Activated naive CD8-positive, alpha-beta T cell treated with anti-CD3 and anti-CD28 coated beads, Interleukin-2, amount 50 U/mL, for 24 hours (primary cell): ENCODE measurements at regions not wholly inside any gene's neighbourhood (a gene's known extent, or its start where the extent isn't known, plus 50 kb on each side); places are given as distances from the start of the nearest gene placed in this dataset.

Source experiments
- ATAC-seq: fragments of 150-1000 bp; cut with Tn5 transposase; one replicate; pipeline ENCODE4 v1.10.0; 2021
- DNase-seq: peaks from one replicate; pipeline ENCODE4 v3.0.0; 2021
- H3K27ac Mint-ChIP-seq: one replicate; pipeline ENCODE4 v1.8.0; 2021; ENCODE audit warnings: mild to moderate bottlenecking, mixed read lengths
- H3K27me3 Mint-ChIP-seq: one replicate; pipeline ENCODE4 v1.8.0; 2021; ENCODE audit warnings: mixed read lengths
- H3K36me3 Mint-ChIP-seq: one replicate; pipeline ENCODE4 v1.8.0; 2021; ENCODE audit warnings: low read depth, mixed read lengths
- H3K4me1 Mint-ChIP-seq: one replicate; pipeline ENCODE4 v1.8.0; 2021; ENCODE audit warnings: mixed read lengths
- H3K4me3 Mint-ChIP-seq: one replicate; pipeline ENCODE4 v1.8.0; 2021; ENCODE audit warnings: mild to moderate bottlenecking, moderate library complexity, mixed read lengths
- H3K9me3 Mint-ChIP-seq: one replicate; pipeline ENCODE4 v1.8.0; 2021; ENCODE audit warnings: mixed read lengths

DNA sequence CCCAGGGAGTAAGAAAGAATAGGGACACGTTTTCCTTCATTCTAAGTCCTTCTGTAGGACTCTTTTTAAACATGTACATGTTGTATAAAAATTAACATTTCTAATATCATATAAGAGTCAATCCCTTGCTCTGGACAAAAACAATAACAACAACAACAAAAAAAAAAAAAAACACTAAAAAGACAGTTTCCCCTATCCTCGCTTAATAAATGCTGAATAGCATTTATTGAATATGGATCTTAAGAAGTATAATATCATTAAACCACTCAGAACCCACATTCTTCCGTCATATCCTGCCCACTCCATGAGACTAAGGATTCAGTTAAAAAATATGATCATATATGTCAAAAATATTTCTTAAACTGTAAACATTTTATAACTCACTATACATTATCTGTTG is 145.1 kb downstream of the AQP9 start:
- Mint-ChIP-seq H3K27ac (no peak overlapping the region), H3K36me3 (no peaks in the 10 kb centered on the region), H3K27me3 (peaks cover 4% of the 10 kb centered on the region), H3K4me1 (peaks cover 15% of the 10 kb centered on the region), H3K4me3 (no peak overlapping the region), H3K9me3 (no peaks in the 10 kb centered on the region)
- DNase-seq: no peak
- ATAC-seq: no peak

DNA sequence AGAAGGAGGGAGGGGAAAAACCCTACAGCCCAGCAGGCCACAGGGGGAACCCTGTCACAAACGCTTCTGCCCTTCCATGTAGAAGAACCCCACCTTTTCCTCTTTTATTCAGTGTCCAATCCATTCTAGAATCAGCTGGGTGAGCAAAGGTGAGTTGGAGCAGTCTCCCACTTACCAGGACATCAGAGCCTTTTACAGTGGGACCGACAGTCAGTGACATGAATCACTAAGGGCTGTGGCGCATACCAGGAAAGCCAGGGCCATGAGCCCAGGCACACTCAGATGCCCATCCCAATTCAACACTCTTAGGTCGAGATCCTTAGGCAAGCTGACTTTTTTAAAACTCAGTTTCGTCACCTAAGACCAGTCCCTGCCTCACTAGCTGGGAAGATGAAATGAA is 146.1 kb downstream of the AQP9 start:
- Mint-ChIP-seq H3K27ac (no peak overlapping the region), H3K36me3 (no peaks in the 10 kb centered on the region), H3K9me3 (no peaks in the 10 kb centered on the region), H3K4me3 (no peak overlapping the region), H3K4me1 (peaks cover 15% of the 10 kb centered on the region), H3K27me3 (peaks cover 4% of the 10 kb centered on the region)
- DNase-seq (no peak), ATAC-seq (no peak)

- Mint-ChIP-seq H3K9me3 (no peaks in the 10 kb centered on the region), H3K27me3 (peaks cover 4% of the 10 kb centered on the region), H3K27ac (no peak overlapping the region), H3K4me1 (peaks cover 15% of the 10 kb centered on the region), H3K4me3 (no peak overlapping the region), H3K36me3 (no peaks in the 10 kb centered on the region)
- ATAC-seq (no peak), DNase-seq (no peak)
These were observed 146.4 kb upstream of the LIPC start for GRCh38 chr15:58285212-58285920.

DNA sequence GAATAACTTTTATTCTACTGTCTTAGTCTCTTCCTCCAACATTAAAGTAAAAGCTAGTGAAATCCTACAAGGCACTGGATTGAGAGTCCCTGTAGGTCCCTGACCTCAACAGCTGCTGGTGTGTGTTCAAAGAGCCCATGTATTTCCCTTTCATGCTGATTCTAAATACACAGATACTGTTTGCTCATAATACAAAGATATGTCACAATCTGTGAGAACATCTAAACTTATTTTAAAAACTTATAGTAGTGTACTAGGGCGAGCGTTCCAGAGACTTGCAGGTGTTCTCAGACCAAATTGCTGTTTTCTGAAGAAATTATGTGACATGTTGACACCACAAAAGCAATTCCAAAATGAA is 145.9 kb upstream of the LIPC start:
- ATAC-seq (no peak), DNase-seq (no peak)
- Mint-ChIP-seq H3K27me3 (peaks cover 4% of the 10 kb centered on the region), H3K9me3 (no peaks in the 10 kb centered on the region), H3K27ac (no peak overlapping the region), H3K36me3 (no peaks in the 10 kb centered on the region), H3K4me3 (no peak overlapping the region), H3K4me1 (peaks cover 19% of the 10 kb centered on the region)

GRCh38 chr15:58286523-58286922 is 145.3 kb upstream of the LIPC start:
- Mint-ChIP-seq H3K27ac (no peak overlapping the region), H3K36me3 (no peaks in the 10 kb centered on the region), H3K27me3 (peaks cover under 1% of the 10 kb centered on the region), H3K4me1 (peaks cover 23% of the 10 kb centered on the region), H3K4me3 (no peak overlapping the region), H3K9me3 (no peaks in the 10 kb centered on the region)
- DNase-seq (no peak), ATAC-seq (no peak)

- peaks cover 36% of the 10 kb centered on the region for H3K4me1 Mint-ChIP-seq
- H3K9me3 Mint-ChIP-seq: no peaks in the 10 kb centered on the region
- no peak overlapping the region for H3K4me3 Mint-ChIP-seq
- ATAC-seq (no peak), DNase-seq (no peak)
- no peaks in the 10 kb centered on the region for H3K27me3 Mint-ChIP-seq
- no peak overlapping the region for H3K27ac Mint-ChIP-seq
- no peaks in the 10 kb centered on the region for H3K36me3 Mint-ChIP-seq
These were observed 143.9 kb upstream of the LIPC start for GRCh38 chr15:58287891-58288290.

DNA sequence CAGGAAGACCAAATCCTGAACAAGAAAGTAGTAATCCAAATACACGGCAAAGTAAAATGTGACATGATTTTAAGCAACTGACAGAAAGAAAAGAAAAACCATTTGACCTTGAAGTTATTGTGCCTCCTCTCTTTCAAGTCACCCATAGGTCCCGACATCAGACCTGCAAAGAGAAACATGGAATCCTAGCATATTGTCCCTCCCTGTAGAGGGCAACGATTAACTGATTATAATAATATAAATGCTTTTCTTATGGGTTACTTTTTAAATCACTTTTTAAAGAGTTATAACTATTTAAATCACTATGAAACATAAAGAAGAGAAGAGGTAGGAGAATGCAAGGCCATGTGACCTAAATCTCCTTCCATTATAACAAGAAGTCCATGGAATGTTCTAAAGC is 143.2 kb upstream of the LIPC start:
- no peak for ATAC-seq
- Mint-ChIP-seq H3K4me3 (no peak overlapping the region), H3K27ac (no peak overlapping the region), H3K36me3 (no peaks in the 10 kb centered on the region), H3K9me3 (no peaks in the 10 kb centered on the region), H3K27me3 (no peaks in the 10 kb centered on the region), H3K4me1 (peaks cover 42% of the 10 kb centered on the region)
- no peak for DNase-seq

GRCh38 chr15:58291848-58292247 is 139.9 kb upstream of the LIPC start:
- peak overlapping the region; percentile 20 for H3K27ac Mint-ChIP-seq
- ATAC-seq (peak; percentile 61), DNase-seq (no peak)
- peaks cover 36% of the 10 kb centered on the region for H3K4me1 Mint-ChIP-seq
- H3K27me3 Mint-ChIP-seq: no peaks in the 10 kb centered on the region
- H3K9me3 Mint-ChIP-seq: peaks cover 11% of the 10 kb centered on the region
- H3K4me3 Mint-ChIP-seq: no peak overlapping the region
- H3K36me3 Mint-ChIP-seq: peaks cover under 1% of the 10 kb centered on the region

DNA sequence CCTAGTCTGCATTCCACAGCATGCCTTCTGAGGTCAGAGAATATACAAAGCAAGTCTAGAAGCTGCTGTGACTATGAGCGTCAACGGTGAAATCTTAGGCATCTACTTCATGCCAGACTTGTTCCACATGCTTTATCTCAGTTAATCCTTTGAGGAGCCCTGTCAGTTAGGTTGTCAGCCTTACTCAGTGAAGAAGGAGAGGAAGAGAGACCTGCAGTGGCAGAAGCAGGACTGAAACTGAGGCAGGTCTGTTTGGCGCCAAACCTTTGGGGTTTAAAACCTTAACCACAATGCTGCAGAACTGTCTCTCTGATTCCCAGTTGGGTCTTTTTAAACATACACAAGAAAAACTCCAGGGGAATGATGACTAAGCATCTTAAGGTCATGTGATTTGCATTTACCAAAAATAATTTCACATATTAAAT is 139.0 kb upstream of the LIPC start:
- peak; percentile 78 for ATAC-seq
- DNase-seq: no peak
- peaks cover 14% of the 10 kb centered on the region for H3K9me3 Mint-ChIP-seq
- peaks cover 35% of the 10 kb centered on the region for H3K4me1 Mint-ChIP-seq
- H3K27me3 Mint-ChIP-seq: no peaks in the 10 kb centered on the region
- peaks cover 3% of the 10 kb centered on the region for H3K36me3 Mint-ChIP-seq
- no peak overlapping the region for H3K27ac Mint-ChIP-seq
- H3K4me3 Mint-ChIP-seq: no peak overlapping the region

DNA sequence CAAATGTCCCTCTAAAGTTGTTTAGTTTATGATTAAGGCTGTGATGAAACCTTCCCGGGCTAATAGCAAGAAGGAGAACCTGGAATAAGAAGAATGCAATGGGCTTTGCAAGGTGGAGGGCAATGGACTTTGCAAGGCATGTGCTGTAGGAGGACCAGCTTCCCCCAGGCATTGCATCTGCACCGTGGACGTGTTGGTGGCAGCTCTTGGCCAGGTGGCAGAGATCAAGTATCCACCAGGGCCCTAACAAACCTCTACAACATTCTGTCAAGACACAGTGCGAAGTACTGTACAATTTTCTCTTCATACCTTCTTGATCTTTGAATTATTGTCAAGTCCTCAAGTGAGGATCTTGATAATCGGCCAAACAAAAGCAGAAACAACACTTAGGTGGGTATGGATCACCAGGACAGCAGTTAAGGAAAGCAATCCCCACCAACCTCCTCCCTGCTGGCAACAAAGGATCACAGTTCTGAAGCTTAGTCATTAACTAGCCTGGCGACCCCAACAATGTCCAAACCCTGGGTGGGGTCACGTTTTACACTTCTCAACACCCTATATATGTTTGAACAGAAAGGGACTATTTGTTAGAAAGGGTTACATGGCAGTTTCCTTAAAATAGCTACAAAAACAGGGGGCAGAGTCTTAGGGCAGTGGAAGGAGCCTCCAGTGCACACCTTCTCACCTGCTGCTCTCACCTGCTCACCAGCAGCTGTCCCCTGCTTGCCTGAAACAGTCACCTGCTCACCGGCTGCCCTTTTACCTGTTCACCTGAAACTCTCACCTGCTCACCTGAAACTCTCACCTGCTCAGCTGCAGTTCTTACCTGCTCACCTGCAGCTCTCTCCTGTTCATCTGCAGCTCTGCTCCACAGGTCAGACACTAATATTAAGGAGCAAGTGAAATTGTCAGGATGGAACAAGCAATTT is 137.9 kb upstream of the LIPC start:
- no peaks in the 10 kb centered on the region for H3K27me3 Mint-ChIP-seq
- peaks cover 35% of the 10 kb centered on the region for H3K4me1 Mint-ChIP-seq
- ATAC-seq: no peak
- no peak overlapping the region for H3K4me3 Mint-ChIP-seq
- H3K27ac Mint-ChIP-seq: no peak overlapping the region
- peaks cover 3% of the 10 kb centered on the region for H3K36me3 Mint-ChIP-seq
- peaks cover 14% of the 10 kb centered on the region for H3K9me3 Mint-ChIP-seq
- no peak for DNase-seq

- H3K27ac Mint-ChIP-seq: no peak overlapping the region
- H3K9me3 Mint-ChIP-seq: peaks cover 14% of the 10 kb centered on the region
- no peak overlapping the region for H3K4me3 Mint-ChIP-seq
- ATAC-seq (no peak), DNase-seq (no peak)
- H3K27me3 Mint-ChIP-seq: no peaks in the 10 kb centered on the region
- H3K36me3 Mint-ChIP-seq: peaks cover 3% of the 10 kb centered on the region
- H3K4me1 Mint-ChIP-seq: peaks cover 35% of the 10 kb centered on the region
These were observed 137.0 kb upstream of the LIPC start for GRCh38 chr15:58294681-58295254.

- Mint-ChIP-seq H3K36me3 (peaks cover 3% of the 10 kb centered on the region), H3K4me1 (peaks cover 32% of the 10 kb centered on the region), H3K27ac (no peak overlapping the region), H3K9me3 (peaks cover 14% of the 10 kb centered on the region), H3K4me3 (no peak overlapping the region), H3K27me3 (no peaks in the 10 kb centered on the region)
- no peak for DNase-seq
- no peak for ATAC-seq
These were observed 136.1 kb upstream of the LIPC start for GRCh38 chr15:58295637-58296215.

DNA sequence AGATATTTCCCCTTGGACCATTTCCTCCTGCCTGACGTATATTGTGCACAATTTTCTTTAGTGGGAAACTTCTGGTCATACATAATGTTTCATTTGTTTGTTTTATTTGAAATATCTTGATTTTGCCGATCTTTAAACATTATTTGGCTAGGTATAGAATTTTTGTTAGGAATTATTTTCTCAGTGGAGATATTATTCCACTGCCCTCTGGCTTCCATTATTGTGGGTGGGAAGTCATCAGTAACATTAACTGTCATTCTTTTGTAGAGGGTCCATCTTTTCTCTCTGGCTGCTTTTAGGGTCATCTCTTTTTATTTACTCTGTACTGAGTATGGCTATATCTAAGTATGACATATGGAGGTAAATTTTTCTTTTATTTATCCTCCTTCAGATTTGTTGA is 135.5 kb upstream of the LIPC start:
- Mint-ChIP-seq H3K9me3 (peaks cover 14% of the 10 kb centered on the region), H3K4me1 (peaks cover 29% of the 10 kb centered on the region), H3K27me3 (no peaks in the 10 kb centered on the region), H3K36me3 (peaks cover 3% of the 10 kb centered on the region), H3K4me3 (no peak overlapping the region), H3K27ac (no peak overlapping the region)
- DNase-seq (no peak), ATAC-seq (no peak)

DNA sequence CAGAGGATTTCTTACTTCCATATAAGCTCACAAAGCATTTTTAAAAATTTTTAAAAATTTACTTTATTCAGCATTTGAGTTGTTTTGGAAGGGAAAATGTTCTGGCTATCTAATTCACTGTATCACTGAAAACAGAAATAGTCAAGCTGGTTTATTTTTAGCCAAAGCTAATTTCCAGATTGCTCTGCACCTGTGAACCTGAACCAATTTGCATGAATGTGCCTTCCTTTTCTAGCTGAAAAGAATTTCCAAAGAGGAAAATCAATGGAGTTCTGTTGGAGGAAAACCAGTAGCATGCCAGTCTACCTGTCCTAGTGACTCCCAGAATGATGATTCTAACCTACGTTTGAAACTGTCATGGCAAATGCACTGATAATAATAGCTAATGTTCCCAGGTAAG is 134.2 kb upstream of the LIPC start:
- no peak overlapping the region for H3K4me3 Mint-ChIP-seq
- no peak for DNase-seq
- peaks cover 14% of the 10 kb centered on the region for H3K9me3 Mint-ChIP-seq
- peaks cover 3% of the 10 kb centered on the region for H3K36me3 Mint-ChIP-seq
- H3K27ac Mint-ChIP-seq: no peak overlapping the region
- no peaks in the 10 kb centered on the region for H3K27me3 Mint-ChIP-seq
- no peak for ATAC-seq
- H3K4me1 Mint-ChIP-seq: peaks cover 16% of the 10 kb centered on the region
